Activated effector memory CD4-positive, alpha-beta T cell treated with anti-CD3 and anti-CD28 coated beads, Interleukin-2, amount 50 U/mL, for 16 hours (primary cell): ENCODE measurements at regions not wholly inside any gene's neighbourhood (a gene's known extent, or its start where the extent isn't known, plus 50 kb on each side); places are given as distances from the start of the nearest gene placed in this dataset.
"Not testable (repeated sequence)": the region's sequence is repeated elsewhere in the genome, so short reads cannot be mapped to it uniquely, and the experiment has no call there.

Experiments used
- DNase-seq: peaks from one replicate; pipeline ENCODE4 v3.0.0-alpha.2; 2020

DNA sequence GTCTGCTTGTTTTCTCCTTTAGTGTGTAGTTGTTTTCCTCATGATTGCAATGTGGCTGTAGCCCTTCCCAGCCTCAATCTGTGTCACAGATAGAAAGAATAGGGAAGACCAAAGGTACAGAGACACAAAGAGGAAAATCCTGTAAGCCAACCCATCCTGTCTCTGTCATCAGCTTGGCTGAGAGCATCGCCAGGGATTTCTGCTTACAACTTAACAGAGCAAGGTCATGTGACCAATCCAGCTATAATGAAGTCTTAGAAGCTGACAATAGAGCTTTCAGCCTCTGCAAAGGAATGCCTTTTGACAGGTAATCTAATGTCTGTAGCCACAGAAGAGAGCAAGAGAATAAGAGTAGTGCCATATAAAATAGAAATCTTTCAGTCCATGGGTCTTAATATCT lies 1598.0 kb upstream of the AGA start:
- no peak for DNase-seq

DNA sequence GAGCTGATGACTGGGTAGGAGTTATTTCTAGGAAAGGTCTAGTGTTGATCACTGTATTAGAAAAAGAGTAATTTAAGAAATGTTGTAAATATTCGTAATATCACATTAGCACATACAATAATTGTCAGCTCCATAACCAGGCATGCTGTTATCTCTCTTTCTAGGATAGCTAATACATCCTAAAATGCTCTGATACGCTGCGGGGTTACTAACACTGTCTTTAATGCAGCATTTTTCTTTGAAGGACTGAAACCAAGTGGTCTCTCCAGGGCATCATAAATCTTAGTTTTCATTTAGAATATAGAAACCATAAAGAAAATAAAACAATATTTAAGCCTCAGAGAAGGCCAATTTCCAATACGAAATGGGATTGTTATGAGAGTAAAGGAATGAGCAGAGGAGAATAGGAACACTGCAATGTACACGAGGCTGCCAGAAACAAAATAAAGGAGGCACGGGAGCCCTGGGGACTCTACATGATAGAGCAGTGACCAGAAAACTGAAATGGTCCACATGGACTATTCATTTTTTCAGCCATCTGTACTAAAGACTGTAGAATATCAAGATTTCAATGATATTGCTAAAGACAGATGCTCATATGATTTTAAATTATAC lies 1606.7 kb upstream of the AGA start:
- no peak for DNase-seq

- DNase-seq = no peak
Measured at GRCh38 chr4:179051206-179051605, 1609.0 kb upstream of the AGA start.

DNA sequence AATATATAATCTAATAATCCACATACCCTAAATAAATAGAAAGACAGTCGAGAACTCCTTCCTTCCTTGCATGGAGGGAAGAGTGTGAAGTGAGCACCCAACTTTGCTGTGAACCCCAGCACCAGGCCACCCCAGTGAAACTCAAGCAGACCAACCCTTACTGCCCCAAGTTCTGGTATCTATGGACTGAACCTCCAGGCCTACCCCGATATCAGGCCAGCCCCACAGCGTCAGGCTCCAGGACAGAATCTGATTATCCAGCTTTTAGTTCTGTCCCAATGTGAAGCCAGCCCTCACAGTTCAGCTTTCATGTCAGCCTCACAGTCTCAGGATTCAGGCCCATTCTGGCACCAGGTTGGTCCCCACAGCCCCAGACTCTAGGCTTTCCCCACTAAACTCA lies 1617.2 kb upstream of the AGA start:
- no peak for DNase-seq

DNA sequence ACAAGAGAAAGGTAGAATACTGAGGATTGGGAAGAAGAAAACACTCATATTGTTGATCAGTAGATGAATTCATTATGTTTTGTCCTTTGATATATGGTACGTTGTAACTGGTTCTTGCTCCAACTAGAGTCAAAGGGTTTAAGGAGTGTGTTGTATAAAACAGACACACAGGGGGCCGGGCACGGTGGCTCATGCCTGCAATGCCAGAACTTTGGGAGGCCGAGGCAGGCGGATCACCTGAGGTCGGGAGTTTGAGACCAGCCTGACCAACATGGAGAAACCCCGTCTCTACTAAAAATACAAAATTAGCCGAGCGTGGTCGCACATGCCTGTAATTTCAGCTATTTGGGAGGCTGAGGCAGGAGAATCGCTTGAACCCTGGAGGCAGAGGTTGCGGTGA lies 1624.0 kb upstream of the AGA start:
- not testable (repeated sequence) for DNase-seq

DNA sequence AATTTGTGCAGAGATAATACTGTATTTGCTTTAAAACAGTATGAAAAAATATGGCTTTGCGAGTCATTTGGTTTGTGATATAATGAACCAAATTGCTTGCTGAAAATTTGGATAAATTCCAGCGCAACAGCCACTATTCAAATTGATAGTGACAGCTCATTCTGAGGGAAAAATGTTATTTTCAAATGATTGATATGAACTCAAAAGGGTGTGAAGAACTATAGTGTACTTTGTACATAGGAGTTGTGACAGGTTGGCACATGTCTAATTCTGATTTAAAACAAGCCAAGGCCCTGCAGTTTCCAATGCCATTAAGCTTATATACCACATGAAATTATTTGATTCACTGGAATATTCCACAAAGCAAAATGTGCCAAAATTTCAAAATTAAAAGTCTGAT lies 1628.9 kb upstream of the AGA start:
- DNase-seq = no peak

DNA sequence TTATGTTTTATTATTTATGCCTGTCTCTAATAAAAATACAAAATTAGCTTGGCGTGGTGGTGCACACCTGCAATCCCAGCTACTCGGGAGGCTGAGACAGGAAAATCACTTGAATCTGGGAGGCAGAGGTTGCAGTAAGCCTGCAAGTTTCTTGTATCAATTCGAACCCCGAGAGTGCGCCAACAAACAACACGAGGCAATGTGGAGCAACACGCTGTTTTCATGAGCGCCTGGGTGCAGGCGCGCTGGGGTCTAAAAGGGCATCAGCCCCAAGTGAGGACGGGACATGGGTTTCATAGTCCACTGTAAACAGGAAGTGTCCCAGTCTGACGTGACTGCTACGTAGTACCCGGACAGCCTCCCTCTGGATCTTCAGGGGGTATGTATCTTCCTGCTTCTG lies 1634.6 kb upstream of the AGA start:
- no peak for DNase-seq

- no peak for DNase-seq
Measured at GRCh38 chr4:179095585-179096221, 1653.5 kb upstream of the AGA start.

DNA sequence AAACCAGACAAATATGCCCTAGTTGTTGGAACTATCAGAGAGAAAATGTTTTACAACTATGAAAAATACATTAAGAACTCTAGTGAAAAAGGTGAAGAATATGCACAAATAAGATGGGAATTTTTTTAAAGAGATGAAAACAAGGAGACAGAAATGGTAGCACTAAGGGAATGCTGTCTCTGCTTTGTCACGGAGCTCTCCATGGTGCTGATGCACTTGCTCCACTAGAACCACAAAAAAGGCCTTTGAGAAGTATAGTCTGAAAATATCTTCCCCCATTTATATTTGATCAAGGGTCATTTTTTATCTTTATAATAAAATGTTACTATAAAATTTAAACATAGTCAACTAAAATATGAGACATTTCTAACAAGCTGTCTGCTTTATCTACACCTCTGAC lies 1655.5 kb upstream of the AGA start:
- no peak for DNase-seq

- no peak for DNase-seq
Measured at GRCh38 chr4:179110356-179110755, 1668.1 kb upstream of the AGA start.

GRCh38 chr4:179110816-179111215 lies 1668.6 kb upstream of the AGA start:
- DNase-seq = no peak

DNA sequence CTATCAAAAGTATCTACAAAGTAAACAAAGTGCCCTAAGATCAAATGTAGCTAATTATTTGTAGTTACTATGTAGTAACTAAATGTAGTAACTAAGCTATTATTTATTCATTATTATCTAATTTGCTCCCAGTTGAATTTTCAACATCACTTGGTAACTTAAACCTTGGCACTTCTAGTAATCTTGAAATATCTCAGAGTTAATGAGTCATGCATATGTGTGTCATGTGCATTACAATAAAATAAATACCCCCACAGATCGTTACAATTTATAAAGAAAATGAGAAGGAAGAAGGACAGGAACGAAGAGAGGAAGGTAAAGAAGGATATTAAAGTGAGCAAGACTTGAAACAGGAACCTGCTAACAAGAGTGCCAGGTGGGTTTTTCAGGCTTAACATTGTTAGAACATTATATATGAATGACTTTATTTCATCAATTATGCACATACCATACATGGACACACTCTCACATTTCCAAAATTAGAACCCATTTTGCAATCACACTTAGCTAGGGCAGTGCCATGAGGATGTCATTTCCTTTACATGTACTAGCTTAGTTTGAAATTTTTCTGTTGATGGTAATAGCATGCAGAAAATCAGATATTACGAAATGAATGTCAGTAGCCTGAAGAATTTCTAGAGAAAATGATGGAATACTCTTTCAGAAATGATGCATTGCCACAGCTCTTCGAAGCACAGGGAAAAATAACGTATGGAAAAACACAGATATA lies 1670.4 kb upstream of the AGA start:
- DNase-seq = no peak

DNA sequence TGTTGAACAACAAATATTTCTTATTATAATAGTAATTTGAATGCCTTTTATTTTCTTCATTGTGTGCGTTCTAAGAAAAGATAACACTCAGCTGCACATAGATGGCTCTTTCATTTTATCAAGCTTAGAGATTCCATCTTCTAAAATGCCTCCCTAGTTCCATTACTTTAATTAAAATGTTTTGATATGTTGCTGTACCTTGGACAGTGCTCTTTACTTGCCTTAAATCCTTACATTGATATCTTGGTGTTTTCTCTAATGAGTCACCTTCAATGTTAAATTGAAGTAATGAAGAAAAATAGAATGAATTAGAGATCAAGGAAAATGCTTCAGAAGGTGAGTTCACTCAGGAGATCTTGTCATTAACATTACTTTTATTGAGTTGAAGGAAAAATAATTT lies 1672.4 kb upstream of the AGA start:
- DNase-seq = no peak

- no peak for DNase-seq
Measured at GRCh38 chr4:179116011-179116410, 1673.8 kb upstream of the AGA start.

DNA sequence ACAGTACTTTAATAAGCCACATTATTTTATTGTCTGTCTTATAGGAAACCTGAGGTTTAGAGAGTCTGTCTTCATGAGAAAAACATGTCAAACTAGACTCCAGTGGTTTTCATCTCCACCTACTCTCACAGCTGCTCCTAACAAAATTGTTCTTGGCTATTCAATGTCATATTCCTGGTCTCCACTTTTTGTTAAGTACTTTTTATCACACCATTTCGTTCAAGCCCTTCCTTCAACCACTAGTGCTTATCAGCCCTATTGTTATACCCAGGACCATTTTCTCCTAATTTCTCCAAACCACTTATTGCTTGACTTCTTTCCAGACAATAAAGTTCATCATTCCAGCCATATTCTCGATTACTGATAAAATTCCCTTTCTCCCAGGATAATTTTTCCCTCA lies 1674.3 kb upstream of the AGA start:
- no peak for DNase-seq

DNA sequence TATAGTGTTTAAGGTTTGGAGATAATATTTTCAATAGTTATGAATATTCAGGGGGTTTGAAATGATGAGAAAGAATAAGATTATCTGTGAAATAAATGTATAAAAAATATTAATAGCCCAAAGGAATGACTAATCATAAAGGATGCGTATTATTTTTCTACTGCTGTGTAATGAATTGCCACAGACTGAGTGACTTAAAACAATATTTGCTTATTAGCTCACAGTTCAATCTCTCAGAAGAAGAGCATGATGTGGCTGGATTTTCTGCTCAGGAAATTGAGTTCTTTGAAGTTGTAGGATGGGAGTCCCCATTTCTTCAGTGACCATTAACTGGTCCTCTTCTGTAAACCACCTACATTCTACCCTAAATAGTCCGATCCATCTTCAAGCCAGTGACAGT lies 1680.8 kb upstream of the AGA start:
- DNase-seq = no peak

GRCh38 chr4:179124419-179124818 lies 1682.2 kb upstream of the AGA start:
- DNase-seq = no peak

GRCh38 chr4:179124957-179125356 lies 1682.7 kb upstream of the AGA start:
- DNase-seq = no peak

GRCh38 chr4:179125870-179126269 lies 1683.6 kb upstream of the AGA start:
- DNase-seq = no peak

DNA sequence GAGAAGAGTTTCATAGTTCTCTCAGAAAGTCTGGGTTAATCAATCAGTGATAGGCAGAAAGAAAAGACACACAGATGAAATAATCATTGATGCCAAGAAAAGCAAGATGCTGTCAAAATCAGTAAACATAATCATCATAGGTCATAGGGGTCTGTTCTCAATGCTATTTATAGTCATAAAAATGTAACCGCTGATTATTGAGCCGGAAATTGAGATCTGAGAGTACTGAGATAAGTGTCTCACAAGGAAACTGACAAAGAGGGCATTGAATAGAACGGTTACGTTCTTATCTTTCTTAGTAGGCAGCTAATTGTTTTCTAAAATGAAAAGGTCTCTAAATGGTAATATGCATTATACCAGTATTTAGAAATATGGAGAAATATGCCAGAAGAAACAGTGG lies 1686.1 kb upstream of the AGA start:
- DNase-seq = no peak

DNA sequence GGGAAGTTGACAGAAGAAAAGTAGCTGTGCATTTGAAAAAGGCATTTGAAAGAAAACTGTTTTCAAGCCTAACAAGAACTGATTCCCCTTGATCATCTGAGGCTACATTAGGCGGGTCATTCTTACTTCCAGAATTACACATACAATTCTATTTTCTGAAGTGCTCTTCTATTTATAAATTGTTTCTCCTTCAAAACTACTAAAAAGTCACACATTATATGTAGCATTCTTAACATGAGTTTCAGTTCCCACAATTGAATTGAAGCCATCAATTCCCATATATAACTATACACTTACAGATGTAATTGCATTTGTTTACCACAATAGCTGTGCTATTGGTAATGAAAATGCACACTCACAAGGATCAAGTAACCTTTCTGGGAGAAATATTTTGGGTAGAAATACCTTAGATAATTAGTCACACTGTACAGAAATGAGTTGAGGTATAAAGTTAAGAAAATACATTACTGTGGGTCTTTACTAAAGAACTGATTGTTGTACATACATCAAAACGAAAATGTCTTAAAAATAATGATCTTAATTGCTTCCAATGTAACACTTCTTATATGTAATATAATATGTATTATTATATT lies 1688.0 kb upstream of the AGA start:
- no peak for DNase-seq

DNA sequence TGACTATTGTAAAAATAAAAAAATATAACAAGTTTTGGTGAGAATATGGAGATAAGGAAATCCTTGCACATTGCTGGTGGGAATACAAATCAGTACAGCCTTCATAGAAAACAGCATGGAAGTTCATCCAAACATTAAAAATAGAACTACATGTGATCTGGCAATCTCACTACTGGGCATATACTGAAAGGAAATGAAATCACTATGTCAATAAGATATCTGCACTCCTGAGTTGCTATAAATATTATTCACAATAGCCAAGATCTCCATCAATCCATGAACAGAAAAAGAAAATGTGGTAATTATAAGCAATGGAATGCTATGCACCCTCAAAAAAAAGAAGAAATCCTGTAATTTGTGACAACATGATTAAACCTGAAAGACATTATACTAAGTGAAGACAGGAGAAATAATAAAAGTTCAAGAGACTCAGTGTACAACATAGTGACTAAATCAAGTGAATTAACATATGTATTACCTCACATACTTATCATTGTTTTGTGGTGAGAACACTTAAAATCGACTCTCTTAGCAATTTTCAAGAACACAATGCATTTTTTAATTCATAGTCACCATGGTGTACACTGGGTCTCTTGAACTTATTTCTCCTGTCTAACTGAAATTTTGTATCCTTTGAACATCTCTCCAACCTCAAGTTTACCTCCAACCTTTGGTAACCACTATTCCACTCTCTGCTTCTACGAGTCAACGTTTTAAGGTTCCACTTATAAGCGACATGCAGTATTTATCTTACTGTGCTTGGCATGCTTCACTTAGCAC lies 1703.7 kb upstream of the AGA start:
- no peak for DNase-seq

DNA sequence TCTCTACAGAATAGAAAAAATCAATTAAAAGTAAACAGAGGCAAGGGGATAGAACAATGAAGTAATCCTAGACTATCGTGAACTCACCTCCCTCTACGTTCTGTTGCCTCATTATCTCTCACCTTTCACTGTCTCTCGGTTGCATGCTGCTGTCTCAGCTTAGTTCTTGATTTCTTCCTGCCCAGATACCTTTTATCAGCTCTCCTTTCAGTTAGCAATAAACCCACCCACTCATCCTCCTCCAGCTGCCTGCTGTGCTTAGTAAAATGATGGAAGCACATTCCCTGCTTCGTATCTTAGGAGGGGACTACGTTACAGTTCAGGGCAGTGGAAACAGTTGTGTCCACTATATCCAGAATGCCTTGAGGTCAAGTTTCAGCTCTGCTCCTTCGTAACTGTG lies 1709.5 kb upstream of the AGA start:
- DNase-seq = no peak
